Left ventricle myocardium inferior (tissue), 1 donor: ENCODE measurements at regions not wholly inside any gene's neighbourhood (a gene's known extent, or its start where the extent isn't known, plus 50 kb on each side); places are given as distances from the start of the nearest gene placed in this dataset.

Source experiments
- DNase-seq: peaks from one replicate; pipeline ENCODE4 v3.0.0-alpha.2; 2020
- H3K27ac ChIP-seq: fragments of 200-600 bp; replicated peaks from 2 replicates; pipeline ENCODE4 v1.8.0; 2021
- H3K27me3 ChIP-seq: fragments of 200-600 bp; 2 replicates; pipeline ENCODE4 v1.8.0; 2021; ENCODE audit warnings: low read depth
- H3K36me3 ChIP-seq: fragments of 200-600 bp; 2 replicates; pipeline ENCODE4 v1.8.0; 2021
- H3K4me1 ChIP-seq: fragments of 200-600 bp; 2 replicates; pipeline ENCODE4 v1.8.0; 2021
- H3K4me3 ChIP-seq: fragments of 200-600 bp; 2 replicates; pipeline ENCODE4 v1.8.0; 2021; ENCODE audit warnings: mild to moderate bottlenecking, moderate library complexity
- H3K9me3 ChIP-seq: fragments of 200-600 bp; replicated peaks from 2 replicates; pipeline ENCODE4 v1.8.0; 2021
- CTCF ChIP-seq: fragments of 200-600 bp; IDR thresholded peaks from 2 replicates; pipeline ENCODE4 v1.8.0; 2021; ENCODE audit warnings: antibody characterized with exemption, mild to moderate bottlenecking, borderline replicate concordance
- intact Hi-C: fragments of 100-400 bp; cut with micrococcal nuclease; formaldehyde crosslinking; loops from one replicate; pipeline ENCODE4 v1.11.0; 2022
- donor health status: DM: no; HTN: yes; CAD: no; lungs with severe emphysema.

GRCh38 chr1:2914702-2915101, 106.6 kb upstream of the ACTRT2 start:
- Histone ChIP-seq H3K4me1 (no peaks in the 10 kb centered on the region), H3K9me3 (no peaks in the 10 kb centered on the region), H3K4me3 (no peak overlapping the region), H3K27ac (no peak overlapping the region), H3K27me3 (peaks cover 23% of the 10 kb centered on the region), H3K36me3 (no peaks in the 10 kb centered on the region)
- no peak for DNase-seq
- intact Hi-C loops: no loop called here
- no peak for TF ChIP-seq CTCF

GRCh38 chr1:2916153-2916552, 105.1 kb upstream of the ACTRT2 start:
- no peak for TF ChIP-seq CTCF
- no peak for DNase-seq
- Histone ChIP-seq H3K27me3 (peaks cover 37% of the 10 kb centered on the region), H3K36me3 (no peaks in the 10 kb centered on the region), H3K9me3 (no peaks in the 10 kb centered on the region), H3K27ac (no peak overlapping the region), H3K4me1 (no peaks in the 10 kb centered on the region), H3K4me3 (no peak overlapping the region)
- intact Hi-C loops: no loop called here

- H3K4me3 ChIP-seq: no peak overlapping the region
- peaks cover 39% of the 10 kb centered on the region for H3K27me3 ChIP-seq
- no peak overlapping the region for H3K27ac ChIP-seq
- H3K4me1 ChIP-seq: no peaks in the 10 kb centered on the region
- TF ChIP-seq CTCF: no peak
- intact Hi-C loops: no loop called here
- H3K9me3 ChIP-seq: no peaks in the 10 kb centered on the region
- no peaks in the 10 kb centered on the region for H3K36me3 ChIP-seq
- DNase-seq: no peak
These were observed 104.6 kb upstream of the ACTRT2 start for GRCh38 chr1:2916706-2917105.

GRCh38 chr1:2917284-2917683, 104.0 kb upstream of the ACTRT2 start:
- Histone ChIP-seq H3K4me1 (no peaks in the 10 kb centered on the region), H3K9me3 (no peaks in the 10 kb centered on the region), H3K27me3 (peaks cover 45% of the 10 kb centered on the region), H3K36me3 (no peaks in the 10 kb centered on the region), H3K27ac (no peak overlapping the region), H3K4me3 (no peak overlapping the region)
- intact Hi-C loops: no loop called here
- no peak for DNase-seq
- no peak for TF ChIP-seq CTCF

DNA sequence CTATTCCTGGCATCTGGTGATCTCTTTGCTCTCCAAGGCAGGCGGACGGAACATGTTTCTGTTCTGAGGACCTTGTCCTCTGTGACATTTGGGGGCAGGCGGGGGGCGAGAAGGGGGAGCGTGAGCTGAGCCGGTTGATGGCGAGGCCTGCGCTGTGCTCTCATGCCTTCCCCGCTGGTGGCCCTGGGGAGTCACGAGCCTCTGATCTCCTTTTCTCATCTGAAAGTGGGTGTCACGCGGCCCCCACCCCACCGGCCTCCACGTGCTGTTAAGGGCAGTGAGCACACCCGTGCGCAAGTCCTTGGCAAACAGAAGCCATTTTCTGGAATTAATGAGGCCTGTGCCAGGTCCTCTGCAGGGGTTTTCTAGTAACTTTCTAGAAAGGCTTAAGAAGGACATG, 102.8 kb upstream of the ACTRT2 start:
- DNase-seq: no peak
- no peak overlapping the region for H3K4me3 ChIP-seq
- intact Hi-C loops: no loop called here
- no peak overlapping the region for H3K27ac ChIP-seq
- peaks cover 46% of the 10 kb centered on the region for H3K27me3 ChIP-seq
- no peaks in the 10 kb centered on the region for H3K36me3 ChIP-seq
- no peaks in the 10 kb centered on the region for H3K4me1 ChIP-seq
- TF ChIP-seq CTCF: no peak
- H3K9me3 ChIP-seq: no peaks in the 10 kb centered on the region

DNA sequence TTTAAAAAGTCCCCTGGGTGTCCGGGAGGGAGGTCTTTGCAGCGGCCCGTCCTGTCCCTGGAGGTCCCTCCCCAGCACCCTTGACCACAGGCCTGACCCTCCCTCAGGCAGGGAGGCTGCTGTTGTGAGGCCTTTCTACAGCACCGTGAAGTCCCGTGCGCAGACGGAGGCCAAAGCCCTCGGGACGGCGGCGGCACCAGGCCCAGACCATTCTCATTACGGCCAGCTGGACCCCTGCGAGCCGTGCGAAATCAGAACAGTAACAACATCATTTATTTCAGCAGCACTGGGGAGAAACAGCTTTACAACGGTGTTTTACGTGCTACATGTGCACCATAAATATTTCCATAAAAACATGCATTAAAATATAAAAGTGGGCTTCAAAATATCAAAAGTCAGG, 101.4 kb upstream of the ACTRT2 start:
- DNase-seq: no peak
- no peaks in the 10 kb centered on the region for H3K36me3 ChIP-seq
- H3K4me3 ChIP-seq: no peak overlapping the region
- H3K27ac ChIP-seq: no peak overlapping the region
- peaks cover 53% of the 10 kb centered on the region for H3K27me3 ChIP-seq
- H3K9me3 ChIP-seq: no peaks in the 10 kb centered on the region
- TF ChIP-seq CTCF: no peak
- no peaks in the 10 kb centered on the region for H3K4me1 ChIP-seq
- intact Hi-C loops: no loop called here
